SK-N-SH (cell line): ENCODE measurements at regions not wholly inside any gene's neighbourhood (a gene's known extent, or its start where the extent isn't known, plus 50 kb on each side); places are given as distances from the start of the nearest gene placed in this dataset.

Experiments
- CTCF ChIA-PET: fragments of 300-600, 350-600 bp; formaldehyde crosslinking; extraction: SDS; loops from one replicate; lab custom pipeline; 2021; lab: Yijun Ruan, JAX
- POLR2A ChIA-PET: fragments of 350-600 bp; sonication (Branson Sonifier 250); formaldehyde crosslinking; extraction: SDS; loops from one replicate; lab custom pipeline; 2020; ENCODE audit warnings: antibody characterized with exemption, inconsistent platforms; lab: Yijun Ruan, JAX
- DNase-seq: peaks from one replicate; pipeline ENCODE4 v3.0.0; 2012
- H2AFZ ChIP-seq: fragments of 200-600 bp; sonication (generic); 2 replicates; pipeline ENCODE4 v1.8.1; 2016; ENCODE audit warnings: antibody characterized with exemption, mild to moderate bottlenecking, low read depth
- H3F3A ChIP-seq: fragments of 200-600 bp; sonication (generic); replicated peaks from 2 replicates; pipeline ENCODE3; 2016; ENCODE audit warnings: antibody characterized with exemption, mild to moderate bottlenecking; ENCODE audit not compliant: insufficient read depth
- H3K27ac ChIP-seq, 2 experiments: fragments of 200-500 bp in 1 of 2; fragments of 200-600 bp in 1 of 2; sonication (Bioruptor generic) in 1 of 2; sonication (generic), shearing (Covaris generic) in 1 of 2; 2 replicates each; pipeline versions ENCODE4 v1.5.1 to v1.6.1; 2014 to 2016; ENCODE audit warnings: low read depth in 2 of 2, inconsistent platforms in 1 of 2, low read length in 1 of 2, mild to moderate bottlenecking in 1 of 2, mixed read lengths in 1 of 2
- H3K27me3 ChIP-seq: fragments of 200-600 bp; sonication (generic), shearing (Covaris generic); 2 replicates; pipeline ENCODE4 v1.6.1; 2016; ENCODE audit warnings: mixed run types; ENCODE audit not compliant: insufficient read depth
- H3K36me3 ChIP-seq, 2 experiments: fragments of 200-500 bp in 1 of 2; fragments of 200-600 bp in 1 of 2; sonication (Bioruptor generic) in 1 of 2; sonication (generic) in 1 of 2; replicated peaks in 1 of 2; 2 replicates each; pipeline versions ENCODE3 to v1.5.1; 2014 to 2016; ENCODE audit warnings: low read length in 1 of 2, mild to moderate bottlenecking in 1 of 2; ENCODE audit not compliant: insufficient read depth in 2 of 2, control insufficient read depth in 1 of 2
- H3K4me1 ChIP-seq, 2 experiments: fragments of 200-500 bp in 1 of 2; fragments of 200-600 bp in 1 of 2; sonication (Bioruptor generic) in 1 of 2; sonication (generic), shearing (Covaris generic) in 1 of 2; 2 replicates each; pipeline versions ENCODE4 v1.5.1 to v1.6.1; 2014 to 2016; ENCODE audit warnings: low read depth in 1 of 2, low read length in 1 of 2, mixed run types in 1 of 2; ENCODE audit not compliant: insufficient read depth in 2 of 2, control insufficient read depth in 1 of 2
- H3K4me2 ChIP-seq: fragments of 200-600 bp; sonication (generic), shearing (Covaris generic); 2 replicates; pipeline ENCODE4 v1.6.1; 2017; ENCODE audit warnings: mixed run types
- H3K4me3 ChIP-seq, 2 experiments: fragments of 200-500 bp in 1 of 2; fragments of 200-600 bp in 1 of 2; sonication (Bioruptor generic) in 1 of 2; sonication (generic), shearing (Covaris generic) in 1 of 2; 2 replicates each; pipeline versions ENCODE4 v1.5.1 to v1.8.1; 2014 to 2016; ENCODE audit warnings: low read depth in 2 of 2, inconsistent platforms in 1 of 2, low read length in 1 of 2, mild to moderate bottlenecking in 1 of 2, mixed read lengths in 1 of 2, moderate library complexity in 1 of 2
- H3K79me2 ChIP-seq: fragments of 200-600 bp; sonication (generic); 2 replicates; pipeline ENCODE4 v1.8.1; 2017; ENCODE audit warnings: mild to moderate bottlenecking; ENCODE audit not compliant: insufficient read depth
- H3K9ac ChIP-seq: fragments of 200-600 bp; sonication (generic); 2 replicates; pipeline ENCODE4 v1.6.1; 2017; ENCODE audit warnings: mixed run types
- H3K9me2 ChIP-seq: fragments of 200-600 bp; sonication (generic); 2 replicates; pipeline ENCODE4 v1.6.1; 2017; ENCODE audit warnings: mixed run types
- H3K9me3 ChIP-seq: fragments of 200-600 bp; sonication (generic); 2 replicates; pipeline ENCODE4 v1.6.1; 2017; ENCODE audit warnings: mixed run types, mild to moderate bottlenecking, moderate library complexity
- H4K20me1 ChIP-seq: fragments of 200-600 bp; sonication (generic); 2 replicates; pipeline ENCODE4 v1.6.1; 2017; ENCODE audit warnings: mild to moderate bottlenecking, mixed run types; ENCODE audit not compliant: insufficient read depth
- CHD2 ChIP-seq: fragments of 150-350 bp; IDR thresholded peaks from 2 replicates; pipeline ENCODE4 v1.6.1; 2018; ENCODE audit warnings: low read length; ENCODE audit not compliant: partially characterized antibody
- EP300 ChIP-seq, 2 experiments: IDR thresholded peaks; 2 replicates each; pipeline versions ENCODE4 v1.4.0 to v1.6.1; 2012; ENCODE audit warnings: borderline replicate concordance in 1 of 2, low read depth in 1 of 2, low read length in 1 of 2
- FOXJ3 ChIP-seq: sonication (generic); formaldehyde crosslinking; IDR thresholded peaks from 2 replicates; pipeline ENCODE4 v1.5.1; 2020; ENCODE audit warnings: mild to moderate bottlenecking, missing genetic modification reagents
- FOXM1 ChIP-seq: IDR thresholded peaks from 2 replicates; pipeline ENCODE4 v1.4.0; 2012; ENCODE audit warnings: low read depth, mild to moderate bottlenecking
- GATA2 ChIP-seq: sonication (generic); formaldehyde crosslinking; IDR thresholded peaks from 2 replicates; pipeline ENCODE4 v1.5.0; 2020; ENCODE audit warnings: mild to moderate bottlenecking, missing genetic modification reagents
- MXI1 ChIP-seq: IDR thresholded peaks from 2 replicates; pipeline ENCODE4 v1.6.1; 2012; ENCODE audit warnings: mild to moderate bottlenecking, low read depth, low read length, improper control_type of control experiment
- NRF1 ChIP-seq: IDR thresholded peaks from 2 replicates; pipeline ENCODE4 v1.6.1; 2012; ENCODE audit warnings: low read depth, mild to moderate bottlenecking, low read length
- RAD21 ChIP-seq: IDR thresholded peaks from 2 replicates; pipeline ENCODE4 v1.6.1; 2012; ENCODE audit warnings: mild to moderate bottlenecking, low read length
- RCOR1 ChIP-seq: fragments of 150-350 bp; IDR thresholded peaks from 2 replicates; pipeline ENCODE4 v1.6.1; 2017; ENCODE audit warnings: antibody characterized with exemption, low read length
- SMC3 ChIP-seq: IDR thresholded peaks from 2 replicates; pipeline ENCODE4 v1.6.1; 2012; ENCODE audit warnings: low read depth, low read length, improper control_type of control experiment
- TAF1 ChIP-seq: IDR thresholded peaks from 2 replicates; pipeline ENCODE4 v1.6.1; 2012; ENCODE audit warnings: low read depth, mild to moderate bottlenecking, low read length, moderate library complexity, borderline replicate concordance
- TCF12 ChIP-seq: IDR thresholded peaks from 2 replicates; pipeline ENCODE4 v1.4.0; 2012
- TEAD4 ChIP-seq: IDR thresholded peaks from 2 replicates; pipeline ENCODE4 v1.4.0; 2012; ENCODE audit warnings: mild to moderate bottlenecking, borderline replicate concordance; ENCODE audit not compliant: insufficient read depth
- YY1 ChIP-seq: IDR thresholded peaks from 2 replicates; pipeline ENCODE4 v1.4.0; 2012; ENCODE audit warnings: low read depth, mild to moderate bottlenecking
- WGBS: methylation state at CpG from one replicate; pipeline ENCODE4 v1.1.6; 2017; ENCODE audit warnings: low lambda C conversion rate; 5-methylcytosine and 5-hydroxymethylcytosine counted together
- TF ChIP-seq, protein P1 (sequence below): IDR thresholded peaks from 2 replicates; pipeline ENCODE4 v1.4.0; 2012; ENCODE audit warnings: low read depth, borderline replicate concordance
- TF ChIP-seq, protein P2 (sequence below): fragments of 150-350 bp; IDR thresholded peaks from 2 replicates; pipeline ENCODE4 v1.6.1; 2017; ENCODE audit warnings: antibody characterized with exemption, low read length, low read depth, borderline replicate concordance
- TF ChIP-seq, protein P3 (sequence below): IDR thresholded peaks from 2 replicates; pipeline ENCODE4 v1.4.0; 2012; ENCODE audit warnings: low read depth
- TF ChIP-seq, protein P4 (sequence below): IDR thresholded peaks from 2 replicates; pipeline ENCODE4 v1.6.1; 2012; ENCODE audit warnings: mild to moderate bottlenecking, low read depth, low read length, moderate library complexity

DNA sequence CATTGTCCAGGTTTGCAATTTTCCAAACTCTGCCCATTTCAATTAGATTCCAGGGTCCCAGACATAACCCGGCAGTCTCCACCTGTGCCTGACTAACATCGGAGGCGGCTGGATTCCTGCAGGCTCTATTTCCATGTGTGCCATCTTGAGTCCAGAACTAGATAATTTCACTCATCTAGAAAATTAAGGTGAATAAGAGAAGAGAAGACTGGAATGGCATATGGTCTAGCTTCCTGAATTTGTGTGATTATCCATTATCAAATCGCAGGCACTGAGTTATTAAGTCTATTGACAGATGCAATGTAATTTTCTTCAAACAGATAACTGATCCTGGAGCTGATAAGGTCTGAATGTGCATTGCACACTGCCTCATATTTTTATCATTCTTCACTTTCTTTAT lies 305.2 kb downstream of the ETAA1 start:
- no peaks in the 10 kb centered on the region for H4K20me1 ChIP-seq
- 22% methylated on average over 4 of the region's 4 CpGs for WGBS
- peaks cover 0 to 16% of the 10 kb centered on the region in 2 experiments; a peak in 2 of 4 replicates for H3K4me1 ChIP-seq
- peak overlapping the region in 1 of 2 experiments; percentile 90; a peak in 2 of 4 replicates for H3K27ac ChIP-seq
- H3K9me3 ChIP-seq = no peaks in the 10 kb centered on the region
- no peaks in the 10 kb centered on the region for H3K79me2 ChIP-seq
- TF ChIP-seq TCF12 (peak; percentile 83), YY1 (no peak), CHD2 (peak; percentile 87), FOXJ3 (CRISPR knock-in tag) (peak; percentile 71; the same call in 1 of the 2 replicates), SMC3 (no peak), RCOR1 (peak; percentile 99), TEAD4 (peak; percentile 70), EP300 (IDR thresholded peaks at IDR 0.05; ENCODE audit: borderline replicate concordance in 1 of 2, low read depth in 1 of 2, low read length in 1 of 2) (peak; percentile 21 to 99; a peak in 2 of 4 replicates), GATA2 (CRISPR knock-in tag) (peak; percentile 96), RAD21 (peak; percentile 41; the same call in 1 of the 2 replicates), TAF1 (no peak)
- TF ChIP-seq, protein P1, sequence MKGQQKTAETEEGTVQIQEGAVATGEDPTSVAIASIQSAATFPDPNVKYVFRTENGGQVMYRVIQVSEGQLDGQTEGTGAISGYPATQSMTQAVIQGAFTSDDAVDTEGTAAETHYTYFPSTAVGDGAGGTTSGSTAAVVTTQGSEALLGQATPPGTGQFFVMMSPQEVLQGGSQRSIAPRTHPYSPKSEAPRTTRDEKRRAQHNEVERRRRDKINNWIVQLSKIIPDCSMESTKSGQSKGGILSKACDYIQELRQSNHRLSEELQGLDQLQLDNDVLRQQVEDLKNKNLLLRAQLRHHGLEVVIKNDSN = no peak
- TF ChIP-seq, protein P2, sequence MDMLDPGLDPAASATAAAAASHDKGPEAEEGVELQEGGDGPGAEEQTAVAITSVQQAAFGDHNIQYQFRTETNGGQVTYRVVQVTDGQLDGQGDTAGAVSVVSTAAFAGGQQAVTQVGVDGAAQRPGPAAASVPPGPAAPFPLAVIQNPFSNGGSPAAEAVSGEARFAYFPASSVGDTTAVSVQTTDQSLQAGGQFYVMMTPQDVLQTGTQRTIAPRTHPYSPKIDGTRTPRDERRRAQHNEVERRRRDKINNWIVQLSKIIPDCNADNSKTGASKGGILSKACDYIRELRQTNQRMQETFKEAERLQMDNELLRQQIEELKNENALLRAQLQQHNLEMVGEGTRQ = no peak
- DNase-seq = peak; percentile 51
- H3F3A ChIP-seq = no peaks in the 10 kb centered on the region
- H3K36me3 ChIP-seq = no peaks in the 10 kb centered on the region
- ChIA-PET POLR2A (interaction anchor here (0.7 to 1.0 kb wide), 2 partner anchors 138 to 141 kb away, joined by 3 to 5 read pairs; no protein-coding TSS in a partner anchor), CTCF (interaction anchor here (0.7 to 3.2 kb wide), 8 partner anchors 9 to 1274 kb away, joined by 3 to 20 read pairs (median 4); no protein-coding TSS in a partner anchor)
- H3K9me2 ChIP-seq = no peaks in the 10 kb centered on the region; the same call in 1 of the 2 replicates
- no peaks in the 10 kb centered on the region for H3K27me3 ChIP-seq
- H3K4me3 ChIP-seq = no peak overlapping the region
- H2AFZ ChIP-seq = no peak overlapping the region
- H3K4me2 ChIP-seq = no peak overlapping the region
- H3K9ac ChIP-seq = no peak overlapping the region

DNA sequence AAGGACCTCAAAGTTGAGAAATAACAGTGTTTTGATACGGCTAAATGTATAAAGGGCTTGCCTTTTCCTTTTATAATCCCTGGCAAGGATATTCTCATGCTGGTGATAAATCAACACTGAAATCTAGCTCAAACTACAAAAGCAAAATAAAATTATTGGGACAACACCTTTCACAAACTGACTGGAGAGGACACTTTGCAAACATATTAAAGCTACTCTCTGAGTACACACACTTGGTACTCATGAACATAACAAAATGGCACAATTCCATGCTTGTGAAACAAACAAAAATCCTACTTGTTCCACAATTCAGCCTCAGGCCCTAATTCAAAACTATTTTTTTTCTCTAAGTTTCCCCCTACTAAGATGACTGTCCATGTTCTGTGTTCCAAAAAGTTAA lies 305.8 kb downstream of the ETAA1 start:
- Histone ChIP-seq H3K27me3 (no peaks in the 10 kb centered on the region), H3K4me1 (peaks cover 0 to 16% of the 10 kb centered on the region in 2 experiments; a peak in 2 of 4 replicates), H3K36me3 (no peaks in the 10 kb centered on the region), H3K9me2 (no peaks in the 10 kb centered on the region; the same call in none of the 2 replicates), H3K4me3 (no peak overlapping the region), H3K79me2 (no peaks in the 10 kb centered on the region), H4K20me1 (no peaks in the 10 kb centered on the region), H3K9me3 (no peaks in the 10 kb centered on the region), H3K27ac (peak overlapping the region in 1 of 2 experiments; percentile 90; a peak in 2 of 4 replicates), H2AFZ (no peak overlapping the region), H3K4me2 (no peak overlapping the region), H3K9ac (no peak overlapping the region), H3F3A (no peaks in the 10 kb centered on the region)
- WGBS = 71% methylated on average over 1 of the region's 1 CpG
- TF ChIP-seq, protein P3, sequence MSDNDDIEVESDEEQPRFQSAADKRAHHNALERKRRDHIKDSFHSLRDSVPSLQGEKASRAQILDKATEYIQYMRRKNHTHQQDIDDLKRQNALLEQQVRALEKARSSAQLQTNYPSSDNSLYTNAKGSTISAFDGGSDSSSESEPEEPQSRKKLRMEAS = no peak
- TF ChIP-seq, protein P4, sequence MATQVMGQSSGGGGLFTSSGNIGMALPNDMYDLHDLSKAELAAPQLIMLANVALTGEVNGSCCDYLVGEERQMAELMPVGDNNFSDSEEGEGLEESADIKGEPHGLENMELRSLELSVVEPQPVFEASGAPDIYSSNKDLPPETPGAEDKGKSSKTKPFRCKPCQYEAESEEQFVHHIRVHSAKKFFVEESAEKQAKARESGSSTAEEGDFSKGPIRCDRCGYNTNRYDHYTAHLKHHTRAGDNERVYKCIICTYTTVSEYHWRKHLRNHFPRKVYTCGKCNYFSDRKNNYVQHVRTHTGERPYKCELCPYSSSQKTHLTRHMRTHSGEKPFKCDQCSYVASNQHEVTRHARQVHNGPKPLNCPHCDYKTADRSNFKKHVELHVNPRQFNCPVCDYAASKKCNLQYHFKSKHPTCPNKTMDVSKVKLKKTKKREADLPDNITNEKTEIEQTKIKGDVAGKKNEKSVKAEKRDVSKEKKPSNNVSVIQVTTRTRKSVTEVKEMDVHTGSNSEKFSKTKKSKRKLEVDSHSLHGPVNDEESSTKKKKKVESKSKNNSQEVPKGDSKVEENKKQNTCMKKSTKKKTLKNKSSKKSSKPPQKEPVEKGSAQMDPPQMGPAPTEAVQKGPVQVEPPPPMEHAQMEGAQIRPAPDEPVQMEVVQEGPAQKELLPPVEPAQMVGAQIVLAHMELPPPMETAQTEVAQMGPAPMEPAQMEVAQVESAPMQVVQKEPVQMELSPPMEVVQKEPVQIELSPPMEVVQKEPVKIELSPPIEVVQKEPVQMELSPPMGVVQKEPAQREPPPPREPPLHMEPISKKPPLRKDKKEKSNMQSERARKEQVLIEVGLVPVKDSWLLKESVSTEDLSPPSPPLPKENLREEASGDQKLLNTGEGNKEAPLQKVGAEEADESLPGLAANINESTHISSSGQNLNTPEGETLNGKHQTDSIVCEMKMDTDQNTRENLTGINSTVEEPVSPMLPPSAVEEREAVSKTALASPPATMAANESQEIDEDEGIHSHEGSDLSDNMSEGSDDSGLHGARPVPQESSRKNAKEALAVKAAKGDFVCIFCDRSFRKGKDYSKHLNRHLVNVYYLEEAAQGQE = no peak
- TF ChIP-seq SMC3 (no peak), MXI1 (no peak), EP300 (IDR thresholded peaks at IDR 0.05; ENCODE audit: borderline replicate concordance in 1 of 2, low read depth in 1 of 2, low read length in 1 of 2) (no peak), FOXM1 (no peak), NRF1 (no peak)
- TF ChIP-seq, protein P2 = no peak
- ChIA-PET CTCF (interaction anchor here (0.7 to 3.2 kb wide), 7 partner anchors 9 to 1275 kb away, joined by 3 to 20 read pairs (median 3); no protein-coding TSS in a partner anchor), POLR2A (interaction anchor here (0.7 to 1.0 kb wide), 2 partner anchors 137 to 142 kb away, joined by 3 to 5 read pairs; no protein-coding TSS in a partner anchor)
- DNase-seq = no peak
